Aorta (tissue), 5 donors: ENCODE measurements at regions not wholly inside any gene's neighbourhood (a gene's known extent, or its start where the extent isn't known, plus 50 kb on each side); places are given as distances from the start of the nearest gene placed in this dataset.

Source experiments
- ATAC-seq: fragments of 200-7000 bp; cut with Tn5 transposase; one replicate; pipeline ENCODE4 v1.9.1; 2022; ENCODE audit warnings: moderate library complexity; ENCODE audit not compliant: low FRiP score
- DNase-seq, 2 donors: peaks; one replicate each; pipeline ENCODE4 v3.0.0-alpha.2; 2020
- H3K27ac ChIP-seq, 2 donors: one replicate each; pipeline ENCODE4 v1.5.1; 2013; ENCODE audit warnings: low read length in 2 of 2, mild to moderate bottlenecking in 2 of 2, moderate library complexity in 2 of 2, control low read depth in 1 of 2, inconsistent platforms in 1 of 2, low read depth in 1 of 2
- H3K27me3 ChIP-seq, 2 donors: one replicate each; pipeline ENCODE4 v1.6.1; 2013; ENCODE audit warnings: control low read depth in 1 of 2, low read length in 1 of 2, mild to moderate bottlenecking in 1 of 2, moderate library complexity in 1 of 2; ENCODE audit not compliant: insufficient read depth in 2 of 2, control insufficient read depth in 1 of 2
- H3K36me3 ChIP-seq, 2 donors: one replicate each; pipeline ENCODE4 v1.6.1; 2013; ENCODE audit warnings: control low read depth in 1 of 2, low read length in 1 of 2, mild to moderate bottlenecking in 1 of 2; ENCODE audit not compliant: insufficient read depth in 2 of 2, control insufficient read depth in 1 of 2
- H3K4me1 ChIP-seq, 2 donors: one replicate each; pipeline ENCODE4 v1.6.1; 2013; ENCODE audit warnings: low read length in 2 of 2, control low read depth in 1 of 2, mild to moderate bottlenecking in 1 of 2, moderate library complexity in 1 of 2; ENCODE audit not compliant: insufficient read depth in 2 of 2, control insufficient read depth in 1 of 2
- H3K4me3 ChIP-seq, 2 donors: one replicate each; pipeline ENCODE4 v1.5.1; 2013; ENCODE audit warnings: low read length in 2 of 2, control low read depth in 1 of 2, mild to moderate bottlenecking in 1 of 2
- H3K9me3 ChIP-seq: one replicate; pipeline ENCODE4 v1.6.1; 2013; ENCODE audit warnings: mild to moderate bottlenecking, low read length; ENCODE audit not compliant: control insufficient read depth
- WGBS, 2 donors: extraction: QIAGEN DNeasy Blood & Tissue Kit; methylation state at CpG; one replicate each; pipeline ENCODE4 v1.1.7; 2013; 5-methylcytosine and 5-hydroxymethylcytosine counted together
- intact Hi-C, 2 donors: fragments of 100-400 bp; cut with DNase I; formaldehyde crosslinking; loops; one replicate each; pipeline versions ENCODE4 v1.14.2 to v1.15.0; 2022
- donor health status: healthy with polysubstance abuse.
- donor health status: Bipolar disorder and iron deficiency.
- donor health status: DM: no; HTN: no; CAD: no.
- donor health status: DM: no; HTN: no; CAD: no.
- donor health status: DM: yes; HTN: yes; CAD: no.

DNA sequence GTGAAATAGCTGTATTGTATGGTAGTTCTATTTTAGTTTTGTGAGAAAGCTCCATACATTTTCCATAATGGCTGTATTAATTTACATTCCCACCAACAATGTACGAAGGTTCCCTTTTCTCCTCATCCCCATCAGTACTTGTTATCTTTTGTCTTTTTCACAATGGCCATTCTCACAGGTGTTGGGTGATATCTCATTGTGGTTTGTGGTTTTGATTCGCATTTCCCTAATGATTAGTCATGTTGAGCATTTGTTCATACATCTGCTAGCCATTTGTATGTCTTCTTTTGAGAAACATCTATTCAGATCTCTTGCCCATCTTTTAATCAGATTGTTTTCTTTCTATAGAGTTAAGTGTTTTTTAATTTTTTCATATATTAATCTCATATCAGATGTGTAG is 931.9 kb downstream of the IGSF11 start:
- Histone ChIP-seq H3K36me3 (no peaks in the 10 kb centered on the region), H3K9me3 (no peaks in the 10 kb centered on the region), H3K4me3 (no peak overlapping the region), H3K4me1 (no peaks in the 10 kb centered on the region), H3K27ac (no peak overlapping the region), H3K27me3 (no peaks in the 10 kb centered on the region)
- ATAC-seq (no peak), DNase-seq (no peak)
- 78 to 81% methylated on average over 2 of the region's 2 CpGs for WGBS, 2 donors
- intact Hi-C loops: no loop called here

DNA sequence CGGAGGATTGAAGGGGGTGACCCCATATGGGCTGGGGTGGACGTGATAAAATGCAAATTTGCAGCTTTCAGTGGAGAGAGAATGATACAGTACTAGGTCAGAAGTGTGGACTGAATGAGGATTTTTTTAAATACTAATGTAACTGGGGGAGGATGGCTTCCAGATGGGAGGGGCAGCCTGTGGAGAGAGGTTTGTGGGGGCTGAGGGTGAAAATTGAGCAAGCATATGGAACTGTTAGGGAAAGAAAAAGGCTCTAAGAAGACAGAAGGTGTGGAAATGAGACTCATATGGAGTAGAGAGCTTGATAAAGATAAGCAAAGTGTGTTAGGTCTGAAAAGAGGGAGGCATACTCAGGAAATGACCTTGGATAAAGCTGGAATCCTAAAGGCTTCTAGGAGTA is 926.4 kb downstream of the IGSF11 start:
- Histone ChIP-seq H3K9me3 (peaks cover 2% of the 10 kb centered on the region), H3K27ac (no peak overlapping the region), H3K4me3 (no peak overlapping the region), H3K27me3 (no peaks in the 10 kb centered on the region), H3K36me3 (no peaks in the 10 kb centered on the region), H3K4me1 (no peaks in the 10 kb centered on the region)
- ATAC-seq (no peak), DNase-seq (no peak)
- intact Hi-C loops: no loop called here
- 56 to 62% methylated on average over 2 of the region's 2 CpGs for WGBS, 2 donors

DNA sequence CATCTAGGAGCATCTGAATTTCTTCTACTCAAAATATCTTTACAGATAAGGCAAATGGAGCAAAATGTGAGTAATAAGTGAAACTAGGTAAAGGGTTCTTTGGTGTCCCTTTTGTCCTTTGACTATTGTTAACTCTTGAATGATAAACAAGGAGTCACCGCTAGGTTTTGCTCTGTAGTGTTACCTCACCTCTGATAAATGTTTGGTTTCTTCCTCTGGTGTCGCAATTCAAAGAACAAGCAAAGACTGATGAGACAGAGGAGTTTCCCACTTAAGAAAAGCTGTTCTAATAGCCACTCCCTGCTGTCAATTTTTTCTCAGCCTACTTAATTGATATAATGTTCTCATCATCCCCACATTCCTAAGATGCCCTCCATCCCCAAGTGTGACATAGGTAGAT is 925.9 kb downstream of the IGSF11 start:
- Histone ChIP-seq H3K36me3 (no peaks in the 10 kb centered on the region), H3K27me3 (no peaks in the 10 kb centered on the region), H3K4me3 (no peak overlapping the region), H3K4me1 (no peaks in the 10 kb centered on the region), H3K27ac (no peak overlapping the region), H3K9me3 (peaks cover 2% of the 10 kb centered on the region)
- ATAC-seq (no peak), DNase-seq (no peak)
- intact Hi-C loops: no loop called here
- 71 to 81% methylated on average over 2 of the region's 2 CpGs for WGBS, 2 donors

DNA sequence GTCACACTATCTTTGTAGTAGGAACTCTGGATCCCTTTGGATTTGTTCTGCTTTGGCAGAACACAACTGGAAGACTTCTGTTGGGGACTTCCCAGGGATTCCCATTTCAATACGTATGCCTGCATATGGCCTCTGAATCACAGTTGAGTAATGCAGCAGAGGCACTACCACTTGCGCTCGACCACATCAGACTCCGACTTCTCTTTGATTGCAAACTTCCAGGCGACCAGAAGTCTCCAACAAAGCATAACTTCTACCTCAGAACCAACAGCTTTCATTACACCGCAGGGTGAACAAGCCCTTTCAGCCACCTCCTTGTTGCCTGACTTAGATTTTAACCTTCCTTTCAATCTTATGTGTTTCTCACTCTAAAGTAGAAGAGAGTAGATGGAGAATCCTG is 924.4 kb downstream of the IGSF11 start:
- DNase-seq: no peak
- Histone ChIP-seq H3K4me3 (no peak overlapping the region), H3K36me3 (no peaks in the 10 kb centered on the region), H3K27ac (no peak overlapping the region), H3K9me3 (peaks cover 2% of the 10 kb centered on the region), H3K27me3 (no peaks in the 10 kb centered on the region), H3K4me1 (no peaks in the 10 kb centered on the region)
- ATAC-seq: no peak
- 79% methylated on average over 6 of the region's 6 CpGs for WGBS, 2 donors
- intact Hi-C loops: no loop called here

DNA sequence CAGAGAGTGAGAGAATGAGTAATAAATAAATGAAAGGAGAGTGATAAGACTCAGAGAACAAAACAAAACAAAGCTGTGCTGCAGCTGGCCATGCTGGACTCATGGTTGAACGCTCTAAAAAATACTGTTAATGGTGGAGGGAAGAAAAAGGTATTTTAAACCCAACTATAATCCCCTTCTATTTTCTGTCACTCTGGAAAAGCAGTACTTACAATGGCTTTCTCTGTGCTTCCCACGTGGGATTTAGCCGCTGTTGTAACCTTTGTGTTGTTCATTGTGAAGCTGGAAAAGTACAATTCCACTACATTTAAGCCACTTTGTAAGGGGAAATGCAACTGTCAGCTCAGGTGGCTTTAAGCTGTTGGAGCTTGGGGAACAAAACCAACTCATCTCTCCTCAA is 917.7 kb downstream of the IGSF11 start:
- intact Hi-C loops: no loop called here
- H3K27ac ChIP-seq: no peak overlapping the region
- no peak overlapping the region for H3K4me3 ChIP-seq
- H3K4me1 ChIP-seq: no peaks in the 10 kb centered on the region
- WGBS, 2 donors: 41 to 43% methylated on average over 3 of the region's 3 CpGs
- H3K9me3 ChIP-seq: no peaks in the 10 kb centered on the region
- DNase-seq (no peak), ATAC-seq (no peak)
- H3K36me3 ChIP-seq: no peaks in the 10 kb centered on the region
- no peaks in the 10 kb centered on the region for H3K27me3 ChIP-seq

DNA sequence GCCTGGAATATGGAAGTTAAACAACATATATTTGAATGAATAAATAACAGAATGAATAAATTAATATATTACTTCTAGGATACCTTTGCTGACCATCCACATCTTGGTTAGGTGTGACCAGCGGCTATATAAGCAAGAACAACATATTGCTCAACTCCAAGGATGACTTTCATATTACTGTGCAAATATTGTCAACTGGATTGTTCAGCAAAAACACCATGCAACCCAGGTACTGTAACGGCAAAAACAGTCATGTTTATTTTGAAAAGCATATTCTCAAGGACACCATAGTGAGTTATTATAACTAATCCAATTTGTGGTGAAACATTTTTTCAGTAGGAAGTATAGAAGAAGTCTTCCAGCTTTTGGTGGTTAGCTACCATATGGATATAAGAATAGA is 907.9 kb downstream of the IGSF11 start:
- DNase-seq: no peak
- Histone ChIP-seq H3K9me3 (peaks cover 1% of the 10 kb centered on the region), H3K27ac (no peak overlapping the region), H3K27me3 (no peaks in the 10 kb centered on the region), H3K4me3 (no peak overlapping the region), H3K4me1 (no peaks in the 10 kb centered on the region), H3K36me3 (no peaks in the 10 kb centered on the region)
- no peak for ATAC-seq
- 76 to 84% methylated on average over 2 of the region's 2 CpGs for WGBS, 2 donors
- intact Hi-C loops: no loop called here

DNA sequence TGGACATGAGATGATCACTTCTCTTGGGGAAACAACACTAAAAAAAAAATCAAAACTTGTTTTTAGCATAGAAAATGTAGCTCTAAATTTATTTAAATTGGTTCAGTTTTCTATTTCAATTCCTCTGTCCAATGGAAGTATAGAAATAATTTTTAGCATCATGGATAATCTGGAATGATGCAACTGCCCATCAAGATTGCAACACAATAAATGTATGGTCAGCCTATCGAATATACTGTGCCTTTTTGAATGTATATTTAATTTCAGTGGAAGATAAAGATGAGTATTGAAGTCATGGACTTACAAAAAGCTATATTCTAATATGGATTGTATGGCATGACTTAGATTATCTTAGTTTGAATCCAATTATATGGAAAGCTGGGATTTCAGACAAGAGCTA is 906.7 kb downstream of the IGSF11 start:
- Histone ChIP-seq H3K27ac (no peak overlapping the region), H3K4me1 (no peaks in the 10 kb centered on the region), H3K9me3 (peaks cover 1% of the 10 kb centered on the region), H3K36me3 (no peaks in the 10 kb centered on the region), H3K27me3 (no peaks in the 10 kb centered on the region), H3K4me3 (no peak overlapping the region)
- intact Hi-C loops: no loop called here
- ATAC-seq (no peak), DNase-seq (no peak)
- 65 to 76% methylated on average over 1 of the region's 1 CpG for WGBS, 2 donors

DNA sequence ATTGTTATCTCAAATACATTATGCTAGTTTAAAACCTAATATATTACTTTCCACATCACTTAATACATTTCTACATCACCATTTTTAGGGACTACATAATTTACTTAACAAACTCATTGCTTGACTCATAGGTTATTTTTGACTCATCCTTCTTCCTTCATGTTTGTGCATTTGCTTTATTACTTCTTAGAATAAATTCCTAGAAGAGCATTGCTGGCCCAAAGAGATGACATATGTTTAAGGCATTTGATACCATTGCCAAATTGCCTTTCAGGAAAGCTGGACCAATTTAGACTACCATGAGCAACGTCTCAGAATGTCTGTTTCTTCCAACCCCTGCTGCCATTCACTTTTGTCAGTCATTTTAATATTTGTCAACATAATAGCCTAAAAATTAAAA is 905.8 kb downstream of the IGSF11 start:
- Histone ChIP-seq H3K27ac (no peak overlapping the region), H3K27me3 (no peaks in the 10 kb centered on the region), H3K9me3 (peaks cover 1% of the 10 kb centered on the region), H3K36me3 (no peaks in the 10 kb centered on the region), H3K4me1 (no peaks in the 10 kb centered on the region), H3K4me3 (no peak overlapping the region)
- DNase-seq (no peak), ATAC-seq (no peak)
- intact Hi-C loops: no loop called here
- WGBS, 2 donors: 5 to 7% methylated on average over 1 of the region's 1 CpG

DNA sequence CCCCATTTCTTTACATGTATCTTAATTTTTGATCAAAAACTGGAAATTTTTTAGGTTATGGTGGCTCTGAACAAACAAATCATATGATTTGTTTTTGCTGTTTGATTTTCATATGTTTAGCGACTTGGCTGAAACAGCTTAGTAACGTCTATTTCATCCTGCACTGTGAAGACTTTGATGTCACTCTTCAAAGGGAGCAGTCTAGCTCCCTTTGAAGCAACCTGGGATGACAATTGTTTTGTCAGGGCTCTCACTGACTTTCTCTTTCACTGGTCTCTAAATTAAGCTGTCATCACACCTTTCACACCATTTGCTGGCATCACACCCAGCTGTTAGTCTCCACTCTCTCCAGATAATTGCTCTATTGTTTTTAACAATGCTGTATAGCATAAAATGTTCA is 896.9 kb downstream of the IGSF11 start:
- intact Hi-C loops: no loop called here
- DNase-seq: no peak
- H3K27ac ChIP-seq: no peak overlapping the region
- no peaks in the 10 kb centered on the region for H3K27me3 ChIP-seq
- no peaks in the 10 kb centered on the region for H3K9me3 ChIP-seq
- H3K36me3 ChIP-seq: no peaks in the 10 kb centered on the region
- no peak overlapping the region for H3K4me3 ChIP-seq
- 31 to 41% methylated on average over 2 of the region's 2 CpGs for WGBS, 2 donors
- H3K4me1 ChIP-seq: no peaks in the 10 kb centered on the region
- no peak for ATAC-seq
